ENCODE measurements at regions not wholly inside any gene's neighbourhood (a gene's known extent, or its start where the extent isn't known, plus 50 kb on each side); places are given as distances from the start of the nearest gene placed in this dataset.

DNA sequence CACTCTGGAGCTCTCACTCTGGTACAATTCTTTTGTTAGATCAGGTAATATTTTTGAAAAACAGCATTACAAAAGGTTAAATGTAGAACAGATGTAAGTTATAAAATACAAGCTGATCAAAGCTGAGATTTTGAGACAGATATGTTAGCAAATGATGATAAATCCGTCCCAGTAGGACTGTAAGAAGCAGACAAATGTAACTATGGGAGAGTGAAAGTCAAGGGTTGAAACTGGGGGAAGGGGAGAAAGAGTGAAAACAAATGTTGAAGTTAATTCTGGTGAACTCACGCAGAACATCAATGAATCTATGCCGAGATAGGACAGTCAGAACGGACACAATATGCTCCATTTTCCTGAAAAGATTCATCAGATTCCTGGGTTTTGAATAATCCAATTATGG, 298.9 kb upstream of the IRX5 start:
- TF ChIP-seq, protein P1, sequence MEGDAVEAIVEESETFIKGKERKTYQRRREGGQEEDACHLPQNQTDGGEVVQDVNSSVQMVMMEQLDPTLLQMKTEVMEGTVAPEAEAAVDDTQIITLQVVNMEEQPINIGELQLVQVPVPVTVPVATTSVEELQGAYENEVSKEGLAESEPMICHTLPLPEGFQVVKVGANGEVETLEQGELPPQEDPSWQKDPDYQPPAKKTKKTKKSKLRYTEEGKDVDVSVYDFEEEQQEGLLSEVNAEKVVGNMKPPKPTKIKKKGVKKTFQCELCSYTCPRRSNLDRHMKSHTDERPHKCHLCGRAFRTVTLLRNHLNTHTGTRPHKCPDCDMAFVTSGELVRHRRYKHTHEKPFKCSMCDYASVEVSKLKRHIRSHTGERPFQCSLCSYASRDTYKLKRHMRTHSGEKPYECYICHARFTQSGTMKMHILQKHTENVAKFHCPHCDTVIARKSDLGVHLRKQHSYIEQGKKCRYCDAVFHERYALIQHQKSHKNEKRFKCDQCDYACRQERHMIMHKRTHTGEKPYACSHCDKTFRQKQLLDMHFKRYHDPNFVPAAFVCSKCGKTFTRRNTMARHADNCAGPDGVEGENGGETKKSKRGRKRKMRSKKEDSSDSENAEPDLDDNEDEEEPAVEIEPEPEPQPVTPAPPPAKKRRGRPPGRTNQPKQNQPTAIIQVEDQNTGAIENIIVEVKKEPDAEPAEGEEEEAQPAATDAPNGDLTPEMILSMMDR (IDR thresholded peaks at IDR 0.05; ENCODE audit: control insufficient read depth, extremely low read depth, insufficient read depth) = no peak

DNA sequence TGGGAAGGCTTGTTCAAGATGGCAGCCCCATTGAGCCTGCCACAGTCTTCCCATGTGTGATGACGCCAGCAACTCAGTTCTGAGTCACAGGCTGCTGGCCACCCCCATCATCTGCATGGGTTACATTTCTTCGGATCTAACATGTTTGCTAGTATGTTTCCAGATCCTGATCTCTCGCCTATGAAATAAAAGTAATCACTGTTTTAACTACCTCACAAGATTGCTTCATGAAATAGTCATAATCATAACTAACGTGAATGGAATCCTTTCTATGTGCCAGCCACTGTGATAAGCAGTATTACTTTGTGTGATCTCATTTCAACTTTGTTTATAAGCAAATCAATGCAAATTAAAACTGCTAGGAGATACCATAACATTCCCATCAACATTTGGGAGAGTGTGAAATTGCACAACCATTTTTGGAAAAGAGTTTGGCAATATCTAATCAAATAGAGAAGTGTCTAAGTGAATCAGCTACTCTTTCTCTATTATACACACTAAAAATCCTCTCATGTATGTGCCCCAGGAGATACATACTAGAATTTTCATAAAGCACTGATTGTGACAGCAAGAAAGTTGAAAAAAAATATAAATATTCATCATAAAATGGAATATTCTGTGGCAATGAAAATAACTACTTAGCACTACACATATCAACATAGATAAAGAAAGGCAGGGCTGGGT, 300.2 kb upstream of the IRX5 start:
- no peak overlapping the region for H3K4me3 ChIP-seq (ENCODE audit: low read depth, low read length)
- DNase-seq (ENCODE audit: low read depth) = no peak
- TF ChIP-seq, protein P1 (IDR thresholded peaks at IDR 0.05; ENCODE audit: control insufficient read depth, extremely low read depth, insufficient read depth) = no peak

More for the DNA sequence above, 298.9 kb upstream of the IRX5 start:
- DNase-seq (ENCODE audit: low read depth) = no peak
- no peak overlapping the region for H3K4me3 ChIP-seq (ENCODE audit: low read depth, low read length)

DNA sequence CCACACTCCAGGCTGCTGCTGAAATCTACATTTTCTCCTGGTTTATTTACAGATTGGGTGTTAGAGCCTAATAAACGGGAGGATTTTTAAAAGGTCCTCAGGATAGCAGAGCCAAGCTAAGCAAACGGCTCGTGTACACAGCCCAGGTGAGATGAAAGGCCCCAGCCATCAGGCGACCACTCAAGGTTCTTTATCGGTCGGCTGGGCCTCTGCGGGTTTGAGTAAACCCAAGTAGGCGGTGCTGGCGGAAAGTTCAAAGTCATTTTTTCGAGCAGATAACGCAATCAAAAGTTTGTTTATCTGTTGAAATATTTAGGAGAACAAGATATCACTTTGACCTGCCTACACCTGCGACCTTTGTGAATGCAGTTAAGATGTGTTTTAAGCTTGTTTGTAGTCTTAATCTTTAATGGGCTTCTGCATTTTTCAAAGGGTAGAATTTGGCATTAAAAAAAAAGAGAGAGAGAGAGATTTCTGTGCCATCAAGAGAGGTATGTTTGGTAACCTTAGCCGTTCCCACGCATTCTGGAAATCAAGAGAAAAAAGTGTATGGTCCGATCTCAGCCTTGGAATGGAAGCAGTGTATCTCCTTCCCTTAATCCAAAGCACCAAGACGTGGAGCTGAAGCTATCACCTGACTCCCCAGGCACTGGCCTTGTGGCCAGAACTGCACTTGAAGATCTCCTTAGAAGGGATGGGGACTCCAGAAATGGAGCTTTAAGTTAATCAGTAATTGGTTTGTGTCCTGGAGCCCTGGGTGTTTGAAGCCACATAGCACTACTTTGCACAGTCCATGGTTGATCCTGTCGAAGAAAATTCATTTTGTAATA, 301.7 kb upstream of the IRX5 start:
- DNase-seq (ENCODE audit: low read depth) = no peak
- H3K4me3 ChIP-seq (ENCODE audit: low read depth, low read length) = no peak overlapping the region

DNA sequence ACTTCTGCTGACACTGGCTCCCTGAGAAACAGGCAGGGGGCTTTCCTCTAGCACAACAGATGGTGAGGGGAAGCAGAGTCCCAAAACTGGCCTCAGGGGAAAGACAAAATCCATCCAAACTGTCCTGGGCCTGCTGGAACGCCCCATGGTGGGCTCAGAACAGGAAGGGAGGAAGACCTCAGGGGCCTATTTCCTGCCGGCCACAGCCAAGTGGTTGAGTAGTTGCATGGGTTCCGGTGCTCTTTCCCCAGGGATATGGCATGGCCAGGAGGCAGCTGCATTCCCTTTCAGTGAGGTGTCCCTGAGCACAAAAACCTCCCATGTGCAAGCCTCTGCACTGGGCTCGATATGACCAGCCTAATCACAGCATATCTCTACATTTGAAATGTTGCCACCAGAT, 303.0 kb upstream of the IRX5 start:
- no peak overlapping the region for H3K4me3 ChIP-seq (ENCODE audit: low read depth, low read length)
- no peak for DNase-seq (ENCODE audit: low read depth)
- TF ChIP-seq, protein P1 (IDR thresholded peaks at IDR 0.05; ENCODE audit: control insufficient read depth, extremely low read depth, insufficient read depth) = no peak

More for the DNA sequence above, 301.7 kb upstream of the IRX5 start:
- TF ChIP-seq, protein P1 (IDR thresholded peaks at IDR 0.05; ENCODE audit: control insufficient read depth, extremely low read depth, insufficient read depth) = no peak

DNA sequence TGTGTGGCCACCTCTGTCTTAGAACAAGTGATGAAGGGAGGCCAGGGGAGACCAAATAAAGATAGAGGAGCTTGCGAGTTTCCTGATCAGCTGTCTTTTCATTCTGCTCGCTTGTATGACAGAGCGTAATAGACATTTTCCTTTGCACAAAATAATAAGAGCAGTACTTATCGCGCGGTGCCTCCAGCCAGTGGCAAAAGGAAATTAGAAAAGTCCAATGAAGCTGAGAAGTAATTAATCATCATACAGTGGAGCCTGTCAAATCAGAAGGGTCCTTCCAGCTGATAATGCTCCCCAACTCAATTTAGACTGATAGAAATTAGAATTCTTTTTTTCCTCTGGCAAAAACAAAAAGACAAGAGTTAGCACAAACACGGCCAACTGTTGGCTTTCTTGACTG, 307.0 kb upstream of the IRX5 start:
- H3K4me3 ChIP-seq (ENCODE audit: low read depth, low read length) = no peak overlapping the region
- TF ChIP-seq, protein P1 (IDR thresholded peaks at IDR 0.05; ENCODE audit: control insufficient read depth, extremely low read depth, insufficient read depth) = no peak
- no peak for DNase-seq (ENCODE audit: low read depth)

DNA sequence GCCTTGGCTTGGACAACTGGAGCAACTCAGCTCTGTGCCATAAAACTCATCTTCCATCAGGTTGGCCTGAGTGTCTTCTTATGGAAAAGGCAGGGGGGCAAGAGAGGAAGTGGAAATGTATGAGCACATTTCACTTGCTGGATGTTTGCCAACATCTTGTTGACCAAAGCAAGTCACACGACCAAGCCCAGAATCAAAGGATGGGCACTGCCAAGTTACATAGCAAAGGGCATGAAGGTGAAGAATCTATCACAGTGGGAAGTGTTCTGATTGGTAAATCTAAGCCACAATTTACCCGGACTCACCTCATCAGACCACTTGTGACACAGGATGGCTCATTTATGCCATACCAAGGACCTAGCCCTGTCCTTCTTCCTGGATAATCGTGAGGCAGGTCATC, 310.5 kb upstream of the IRX5 start:
- H3K4me3 ChIP-seq (ENCODE audit: low read depth, low read length) = no peak overlapping the region
- DNase-seq (ENCODE audit: low read depth) = no peak
- TF ChIP-seq, protein P1 (IDR thresholded peaks at IDR 0.05; ENCODE audit: control insufficient read depth, extremely low read depth, insufficient read depth) = no peak

Data from LNCaP clone FGC (cell line).